ENCODE measurements at regions not wholly inside any gene's neighbourhood (a gene's known extent, or its start where the extent isn't known, plus 50 kb on each side); places are given as distances from the start of the nearest gene placed in this dataset.

- no peak overlapping the region for H3K4me3 Mint-ChIP-seq
- no peaks in the 10 kb centered on the region for H3K27me3 Mint-ChIP-seq
- H3K4me1 Mint-ChIP-seq = no peaks in the 10 kb centered on the region
- H3K9me3 ChIP-seq (ENCODE audit: control insufficient read depth, low read length, poor library complexity, severe bottlenecking) = no peaks in the 10 kb centered on the region
- H3K27ac Mint-ChIP-seq = no peak overlapping the region
- no peaks in the 10 kb centered on the region for H3K36me3 Mint-ChIP-seq (ENCODE audit: low read depth)
- DNase-seq (no peak), ATAC-seq (no peak)
Measured at GRCh38 chr5:98657559-98657958, 115.9 kb upstream of the RGMB start.

- DNase-seq = no peak
- H3K27ac Mint-ChIP-seq = no peak overlapping the region
- no peak for ATAC-seq
- H3K4me3 Mint-ChIP-seq = no peak overlapping the region
- peaks cover 22% of the 10 kb centered on the region for H3K27me3 Mint-ChIP-seq
- H3K36me3 Mint-ChIP-seq (ENCODE audit: low read depth) = no peaks in the 10 kb centered on the region
- no peaks in the 10 kb centered on the region for H3K4me1 Mint-ChIP-seq
- H3K9me3 ChIP-seq (ENCODE audit: control insufficient read depth, low read length, poor library complexity, severe bottlenecking) = no peaks in the 10 kb centered on the region
Measured at GRCh38 chr5:98663521-98663920, 109.9 kb upstream of the RGMB start.

GRCh38 chr5:98664736-98665135 is 108.7 kb upstream of the RGMB start:
- DNase-seq (no peak), ATAC-seq (no peak)
- Mint-ChIP-seq H3K4me3 (no peak overlapping the region), H3K27me3 (peaks cover 22% of the 10 kb centered on the region), H3K4me1 (no peaks in the 10 kb centered on the region), H3K36me3 (ENCODE audit: low read depth) (no peaks in the 10 kb centered on the region), H3K27ac (no peak overlapping the region)
- no peaks in the 10 kb centered on the region for H3K9me3 ChIP-seq (ENCODE audit: control insufficient read depth, low read length, poor library complexity, severe bottlenecking)

- H3K27ac Mint-ChIP-seq = no peak overlapping the region
- H3K4me1 Mint-ChIP-seq = peaks cover 2% of the 10 kb centered on the region
- H3K27me3 Mint-ChIP-seq = no peaks in the 10 kb centered on the region
- no peak for DNase-seq
- no peak overlapping the region for H3K4me3 Mint-ChIP-seq
- no peaks in the 10 kb centered on the region for H3K9me3 ChIP-seq (ENCODE audit: control insufficient read depth, low read length, poor library complexity, severe bottlenecking)
- ATAC-seq = no peak
- H3K36me3 Mint-ChIP-seq (ENCODE audit: low read depth) = no peaks in the 10 kb centered on the region
Measured at GRCh38 chr5:98679963-98680362, 93.5 kb upstream of the RGMB start.

- Mint-ChIP-seq H3K27me3 (no peaks in the 10 kb centered on the region), H3K4me3 (no peak overlapping the region), H3K27ac (no peak overlapping the region), H3K36me3 (ENCODE audit: low read depth) (no peaks in the 10 kb centered on the region), H3K4me1 (no peaks in the 10 kb centered on the region)
- no peaks in the 10 kb centered on the region for H3K9me3 ChIP-seq (ENCODE audit: control insufficient read depth, low read length, poor library complexity, severe bottlenecking)
- no peak for ATAC-seq
- DNase-seq = no peak
Measured at GRCh38 chr5:98690002-98690401, 83.5 kb upstream of the RGMB start.

GRCh38 chr5:98694902-98695301 is 78.6 kb upstream of the RGMB start:
- DNase-seq (no peak), ATAC-seq (no peak)
- Mint-ChIP-seq H3K27ac (no peak overlapping the region), H3K36me3 (ENCODE audit: low read depth) (no peaks in the 10 kb centered on the region), H3K4me3 (no peak overlapping the region), H3K27me3 (peaks cover 5% of the 10 kb centered on the region), H3K4me1 (no peaks in the 10 kb centered on the region)
- no peaks in the 10 kb centered on the region for H3K9me3 ChIP-seq (ENCODE audit: control insufficient read depth, low read length, poor library complexity, severe bottlenecking)

GRCh38 chr5:98698359-98698758 is 75.1 kb upstream of the RGMB start:
- H3K4me3 Mint-ChIP-seq = no peak overlapping the region
- H3K36me3 Mint-ChIP-seq (ENCODE audit: low read depth) = no peaks in the 10 kb centered on the region
- peaks cover 5% of the 10 kb centered on the region for H3K27me3 Mint-ChIP-seq
- no peak overlapping the region for H3K27ac Mint-ChIP-seq
- DNase-seq (no peak), ATAC-seq (no peak)
- no peaks in the 10 kb centered on the region for H3K4me1 Mint-ChIP-seq
- H3K9me3 ChIP-seq (ENCODE audit: control insufficient read depth, low read length, poor library complexity, severe bottlenecking) = no peaks in the 10 kb centered on the region

GRCh38 chr5:98700730-98701129 is 72.7 kb upstream of the RGMB start:
- Mint-ChIP-seq H3K4me1 (no peaks in the 10 kb centered on the region), H3K36me3 (ENCODE audit: low read depth) (no peaks in the 10 kb centered on the region), H3K27me3 (peaks cover 5% of the 10 kb centered on the region), H3K27ac (no peak overlapping the region), H3K4me3 (no peak overlapping the region)
- H3K9me3 ChIP-seq (ENCODE audit: control insufficient read depth, low read length, poor library complexity, severe bottlenecking) = no peaks in the 10 kb centered on the region
- no peak for ATAC-seq
- DNase-seq = no peak

GRCh38 chr5:98705841-98706240 is 67.6 kb upstream of the RGMB start:
- Mint-ChIP-seq H3K4me3 (no peak overlapping the region), H3K4me1 (no peaks in the 10 kb centered on the region), H3K27me3 (no peaks in the 10 kb centered on the region), H3K27ac (no peak overlapping the region), H3K36me3 (ENCODE audit: low read depth) (no peaks in the 10 kb centered on the region)
- H3K9me3 ChIP-seq (ENCODE audit: control insufficient read depth, low read length, poor library complexity, severe bottlenecking) = no peaks in the 10 kb centered on the region
- ATAC-seq (no peak), DNase-seq (no peak)

- H3K4me3 Mint-ChIP-seq = no peak overlapping the region
- no peaks in the 10 kb centered on the region for H3K4me1 Mint-ChIP-seq
- no peak for ATAC-seq
- peaks cover 2% of the 10 kb centered on the region for H3K9me3 ChIP-seq (ENCODE audit: control insufficient read depth, low read length, poor library complexity, severe bottlenecking)
- DNase-seq = no peak
- no peak overlapping the region for H3K27ac Mint-ChIP-seq
- no peaks in the 10 kb centered on the region for H3K36me3 Mint-ChIP-seq (ENCODE audit: low read depth)
- H3K27me3 Mint-ChIP-seq = no peaks in the 10 kb centered on the region
Measured at GRCh38 chr5:98709681-98710080, 63.8 kb upstream of the RGMB start.

GRCh38 chr5:98713027-98713426 is 60.4 kb upstream of the RGMB start:
- DNase-seq (no peak), ATAC-seq (no peak)
- Mint-ChIP-seq H3K4me3 (no peak overlapping the region), H3K27me3 (no peaks in the 10 kb centered on the region), H3K27ac (no peak overlapping the region), H3K4me1 (no peaks in the 10 kb centered on the region), H3K36me3 (ENCODE audit: low read depth) (no peaks in the 10 kb centered on the region)
- H3K9me3 ChIP-seq (ENCODE audit: control insufficient read depth, low read length, poor library complexity, severe bottlenecking) = peaks cover 2% of the 10 kb centered on the region

- H3K36me3 Mint-ChIP-seq (ENCODE audit: low read depth) = no peaks in the 10 kb centered on the region
- no peak overlapping the region for H3K27ac Mint-ChIP-seq
- H3K9me3 ChIP-seq (ENCODE audit: control insufficient read depth, low read length, poor library complexity, severe bottlenecking) = peaks cover 2% of the 10 kb centered on the region
- ATAC-seq (no peak), DNase-seq (no peak)
- H3K27me3 Mint-ChIP-seq = no peaks in the 10 kb centered on the region
- H3K4me3 Mint-ChIP-seq = no peak overlapping the region
- no peaks in the 10 kb centered on the region for H3K4me1 Mint-ChIP-seq
Measured at GRCh38 chr5:98713856-98714255, 59.6 kb upstream of the RGMB start.

- no peak for ATAC-seq
- Mint-ChIP-seq H3K36me3 (ENCODE audit: low read depth) (no peaks in the 10 kb centered on the region), H3K27ac (no peak overlapping the region), H3K4me1 (no peaks in the 10 kb centered on the region), H3K4me3 (no peak overlapping the region), H3K27me3 (no peaks in the 10 kb centered on the region)
- peaks cover 2% of the 10 kb centered on the region for H3K9me3 ChIP-seq (ENCODE audit: control insufficient read depth, low read length, poor library complexity, severe bottlenecking)
- DNase-seq = no peak
Measured at GRCh38 chr5:98714710-98715288, 58.7 kb upstream of the RGMB start.

- ATAC-seq (no peak), DNase-seq (no peak)
Measured at GRCh38 chr5:98721231-98721928, 52.1 kb upstream of the RGMB start.

More at GRCh38 chr5:98721231-98721928, 52.1 kb upstream of the RGMB start:
- Mint-ChIP-seq H3K36me3 (ENCODE audit: low read depth) (no peaks in the 10 kb centered on the region), H3K27me3 (peaks cover 13% of the 10 kb centered on the region), H3K4me1 (no peaks in the 10 kb centered on the region), H3K27ac (no peak overlapping the region), H3K4me3 (no peak overlapping the region)
- H3K9me3 ChIP-seq (ENCODE audit: control insufficient read depth, low read length, poor library complexity, severe bottlenecking) = no peaks in the 10 kb centered on the region
